Left renal cortex interstitium (tissue), 4 donors: ENCODE measurements at regions not wholly inside any gene's neighbourhood (a gene's known extent, or its start where the extent isn't known, plus 50 kb on each side); places are given as distances from the start of the nearest gene placed in this dataset.

ENCODE experiments used
- DNase-seq, 4 donors: peaks; one replicate each; pipeline ENCODE4 v3.0.0-alpha.2; 2013; ENCODE audit warnings: low read depth in 4 of 4, low spot score in 2 of 4, missing footprints in 1 of 4

DNA sequence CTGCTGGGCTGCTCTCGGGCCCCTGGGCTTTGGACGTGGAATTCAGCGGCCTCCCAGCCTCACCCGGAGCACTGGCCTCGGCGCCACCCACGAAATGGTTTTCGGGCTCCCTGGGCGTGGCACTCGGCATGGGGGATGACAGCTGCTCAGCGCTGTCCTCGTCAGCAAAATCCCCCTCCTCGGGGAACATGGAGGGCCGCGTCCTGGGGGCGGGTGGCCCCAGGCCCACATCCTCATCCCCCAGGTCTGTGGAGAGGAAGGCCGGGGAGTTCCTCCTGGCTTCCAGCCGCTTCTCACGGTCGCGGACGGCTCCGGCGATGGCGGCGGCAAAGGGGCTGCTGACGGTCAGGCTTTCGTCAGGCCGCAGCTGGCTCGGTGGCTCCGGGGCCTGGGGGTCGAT is 88.4 kb downstream of the CTTN start:
- DNase-seq: no peak

DNA sequence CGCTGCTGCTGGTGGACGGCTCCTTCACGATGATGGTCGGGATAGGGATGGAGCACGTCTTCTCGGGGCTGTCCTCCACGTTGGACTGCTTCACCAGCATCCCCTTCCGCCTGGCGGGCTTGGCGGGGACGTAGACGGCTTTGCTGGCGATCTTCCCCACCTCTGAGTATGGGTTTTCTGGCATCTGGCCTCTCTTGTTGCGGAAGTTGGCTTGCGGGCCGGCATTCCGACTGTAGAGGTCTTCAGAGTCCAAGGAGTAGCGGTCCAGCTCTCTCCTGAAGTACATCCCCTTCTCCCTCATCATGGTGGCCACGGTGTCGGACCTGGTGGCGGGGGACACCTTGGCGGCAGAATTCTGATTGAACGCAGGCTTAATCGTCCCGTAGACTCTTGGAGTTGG is 88.8 kb downstream of the CTTN start:
- no peak for DNase-seq

DNA sequence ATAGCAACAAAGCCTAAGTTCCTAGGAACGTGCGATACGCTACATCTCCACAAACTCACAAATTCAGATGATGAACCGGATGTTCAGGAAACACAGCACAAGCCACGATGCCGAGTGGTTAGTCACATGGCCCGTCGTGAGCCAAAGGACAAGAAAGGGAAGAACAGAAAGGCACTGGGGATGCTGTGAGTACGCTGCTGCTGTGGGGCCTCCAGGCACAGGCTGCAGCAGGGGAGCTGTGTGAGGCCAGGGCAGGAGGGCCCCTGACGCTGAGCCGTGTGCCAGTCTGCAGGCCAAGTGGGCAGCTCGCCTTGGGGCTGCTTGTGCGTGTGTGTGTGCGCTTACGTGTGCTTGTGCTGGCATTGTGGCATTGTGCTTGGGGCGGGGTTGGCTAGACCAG is 89.4 kb downstream of the CTTN start:
- no peak for DNase-seq

DNA sequence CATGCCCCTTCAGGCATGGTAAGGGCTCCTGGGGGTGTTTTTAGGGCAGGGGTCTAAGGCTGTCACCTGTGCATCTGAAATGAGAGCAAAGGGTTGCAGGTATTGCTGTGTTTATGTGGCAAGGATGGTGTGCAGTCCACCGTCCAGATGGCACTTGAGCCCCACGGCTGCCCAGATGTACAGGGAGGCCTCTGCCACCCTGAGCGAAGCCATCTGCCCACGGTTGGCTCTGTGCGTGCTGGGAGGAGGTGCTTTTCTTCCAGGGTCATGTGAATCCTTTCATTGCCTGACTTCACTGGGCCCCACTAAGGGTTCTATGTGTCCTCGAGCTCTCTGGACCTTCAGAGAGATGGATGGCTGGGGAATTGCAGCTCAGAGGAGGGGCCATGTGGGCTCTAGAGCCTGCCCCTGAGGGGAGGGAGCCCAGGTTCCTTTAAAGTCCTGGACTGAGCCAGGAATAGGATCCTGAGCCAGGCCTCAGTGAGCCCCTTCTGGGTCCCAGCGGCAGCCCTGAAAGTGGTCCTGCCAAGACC is 89.9 kb downstream of the CTTN start:
- no peak for DNase-seq

DNA sequence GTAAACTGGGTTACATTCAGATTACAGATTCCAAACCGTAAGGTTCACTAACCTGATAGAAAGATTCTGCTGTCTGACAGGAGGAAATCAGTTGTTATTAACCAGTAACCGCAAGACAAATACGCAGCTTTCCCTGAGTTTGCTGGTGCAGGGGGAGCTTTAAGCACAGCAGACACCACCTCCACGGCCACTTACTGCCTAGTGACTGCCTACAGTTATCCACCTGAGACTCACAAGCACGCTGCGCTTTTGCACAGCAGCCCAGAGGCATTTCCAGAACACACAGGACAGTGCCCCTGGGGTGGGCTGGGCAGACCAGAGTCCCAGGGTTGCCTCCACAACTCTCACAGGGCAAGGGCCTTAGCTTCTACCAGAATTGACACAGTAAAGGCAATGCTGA is 90.9 kb downstream of the CTTN start:
- no peak for DNase-seq

- no peak for DNase-seq
These were observed 91.9 kb downstream of the CTTN start for GRCh38 chr11:70490208-70490607.

DNA sequence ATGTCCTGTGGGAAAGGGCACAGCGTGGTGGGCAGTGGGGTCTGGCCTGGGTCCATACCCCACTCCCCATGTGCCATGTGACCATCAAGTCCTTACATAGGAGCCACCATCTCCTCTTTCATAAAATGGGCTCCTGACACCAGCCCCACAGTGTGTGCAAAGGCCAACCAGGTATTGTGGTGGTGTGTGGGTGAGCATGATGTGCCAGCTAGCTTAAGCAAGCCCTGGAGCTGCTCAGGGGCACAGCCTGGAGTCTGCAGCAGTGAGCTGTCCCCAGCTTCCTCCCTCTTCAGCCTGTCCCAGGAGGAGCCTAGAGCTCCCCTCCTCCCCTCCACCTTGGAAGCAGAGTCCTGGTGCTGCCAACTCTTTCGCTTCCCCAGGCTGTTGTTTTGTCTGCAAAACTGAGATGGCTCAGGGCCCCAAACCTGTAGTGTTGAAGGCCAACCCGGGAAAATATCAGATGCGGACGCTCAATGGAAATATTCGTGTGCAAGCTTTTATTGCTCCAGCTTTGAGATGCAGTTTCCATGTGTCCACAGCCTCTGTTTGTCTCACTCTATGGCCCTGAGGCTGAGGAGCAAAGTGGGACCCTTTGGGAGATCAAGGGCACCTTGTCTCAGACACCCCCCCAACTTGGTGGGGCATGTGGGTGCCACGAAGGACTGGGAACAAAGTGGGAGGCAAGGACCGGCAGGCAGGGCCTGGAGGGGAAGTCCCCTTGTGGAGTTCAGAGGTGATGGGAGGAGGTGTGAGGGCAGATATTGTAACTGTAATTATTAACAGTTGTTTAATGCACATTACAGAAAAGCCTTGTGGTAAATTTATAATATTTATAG is 92.6 kb downstream of the CTTN start:
- DNase-seq: no peak

DNA sequence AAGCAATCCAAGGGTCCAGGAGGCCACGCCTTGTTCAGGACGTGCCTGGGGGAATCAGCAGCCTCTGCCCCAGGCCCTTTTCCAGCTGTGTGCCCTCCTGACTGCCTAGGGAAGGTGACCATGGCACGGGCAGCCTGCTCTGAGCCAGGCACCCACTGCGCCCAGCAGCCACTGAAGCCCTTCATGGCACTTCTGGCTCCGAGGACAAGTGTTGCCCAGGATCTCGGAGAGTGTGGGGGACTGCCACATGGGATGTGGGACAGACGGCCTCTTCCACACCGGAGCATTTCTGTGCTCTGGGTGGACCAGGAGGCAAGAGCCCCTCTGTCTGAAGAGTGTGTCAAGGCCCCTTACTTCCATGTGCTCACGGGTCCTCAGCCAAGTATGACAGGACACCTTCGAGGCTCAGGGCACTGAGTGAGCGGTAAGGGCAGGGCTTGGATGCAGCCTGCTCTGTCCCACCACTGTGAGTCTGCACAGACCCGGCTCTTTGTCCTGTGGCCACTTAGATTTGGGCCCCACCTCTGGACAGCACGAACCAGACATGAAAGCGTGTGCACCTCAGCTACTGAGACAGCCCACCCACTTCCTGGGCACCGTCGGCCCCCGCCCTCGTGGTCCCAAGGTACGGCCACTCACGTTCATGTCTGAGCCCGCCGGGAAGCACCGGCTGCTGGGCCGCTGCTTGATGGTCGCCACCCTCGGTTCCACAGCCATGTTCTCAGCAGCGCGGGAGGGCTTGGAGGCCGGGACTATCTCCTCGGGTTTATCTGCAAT is 93.6 kb downstream of the CTTN start:
- no peak for DNase-seq

GRCh38 chr11:70493089-70493474 is 94.8 kb downstream of the CTTN start:
- DNase-seq: no peak

DNA sequence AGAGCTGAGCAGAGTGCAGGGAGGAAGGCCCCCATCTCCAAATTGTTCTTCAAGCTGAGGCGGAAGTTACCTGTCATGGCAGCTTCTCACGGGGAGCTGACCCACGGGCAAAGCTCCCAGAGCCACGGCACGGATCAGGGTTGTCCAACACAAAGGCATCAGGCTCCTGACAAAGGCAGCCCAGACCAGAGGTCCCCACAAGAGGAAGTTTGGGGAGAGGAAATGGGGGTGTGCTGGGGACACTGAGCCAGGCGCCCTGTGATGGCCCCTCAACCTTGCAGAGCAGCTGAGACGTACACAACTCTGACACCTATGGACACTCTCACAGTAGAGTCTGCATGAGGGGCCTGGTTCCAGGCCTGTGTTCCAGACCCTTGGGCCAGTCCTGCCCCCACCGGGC is 95.6 kb downstream of the CTTN start:
- DNase-seq: no peak

DNA sequence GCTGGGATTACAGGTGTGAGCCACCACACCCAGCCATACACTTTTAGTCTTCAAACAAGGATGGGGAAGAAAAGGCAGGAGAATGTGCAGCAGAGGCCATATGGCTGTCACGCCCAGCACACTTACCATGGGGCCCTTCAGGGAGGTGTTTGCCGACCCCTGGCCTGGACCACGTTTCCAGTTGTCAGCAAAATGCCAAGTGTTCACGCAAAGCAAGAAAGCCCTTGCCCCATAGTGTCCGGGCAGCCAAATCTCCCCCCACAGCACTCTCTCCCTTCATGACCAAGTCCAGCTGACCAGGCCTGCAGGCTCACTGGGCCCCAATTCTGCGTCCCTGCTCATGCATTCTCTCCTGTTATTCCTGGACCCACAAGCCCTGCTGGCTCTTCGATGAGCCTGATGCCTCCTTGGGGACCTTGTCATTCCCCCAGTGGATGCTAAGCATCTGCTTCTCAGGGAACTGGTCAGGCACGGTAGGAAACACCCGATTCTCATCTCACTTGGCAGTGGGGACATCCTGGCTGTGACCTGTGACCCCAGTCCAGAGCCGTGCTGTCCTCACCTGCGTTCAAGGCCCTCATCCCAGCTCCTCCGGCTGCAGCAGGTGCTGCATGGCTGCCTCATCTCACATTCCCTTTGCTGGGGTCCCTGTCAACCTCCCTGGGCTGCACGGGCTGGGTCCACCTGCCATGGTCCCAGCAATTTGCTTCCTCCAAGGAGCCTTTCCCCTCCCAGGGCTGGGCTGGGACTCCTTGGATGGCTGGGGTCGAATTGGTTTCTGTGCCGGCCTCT is 96.4 kb downstream of the CTTN start:
- no peak for DNase-seq

DNA sequence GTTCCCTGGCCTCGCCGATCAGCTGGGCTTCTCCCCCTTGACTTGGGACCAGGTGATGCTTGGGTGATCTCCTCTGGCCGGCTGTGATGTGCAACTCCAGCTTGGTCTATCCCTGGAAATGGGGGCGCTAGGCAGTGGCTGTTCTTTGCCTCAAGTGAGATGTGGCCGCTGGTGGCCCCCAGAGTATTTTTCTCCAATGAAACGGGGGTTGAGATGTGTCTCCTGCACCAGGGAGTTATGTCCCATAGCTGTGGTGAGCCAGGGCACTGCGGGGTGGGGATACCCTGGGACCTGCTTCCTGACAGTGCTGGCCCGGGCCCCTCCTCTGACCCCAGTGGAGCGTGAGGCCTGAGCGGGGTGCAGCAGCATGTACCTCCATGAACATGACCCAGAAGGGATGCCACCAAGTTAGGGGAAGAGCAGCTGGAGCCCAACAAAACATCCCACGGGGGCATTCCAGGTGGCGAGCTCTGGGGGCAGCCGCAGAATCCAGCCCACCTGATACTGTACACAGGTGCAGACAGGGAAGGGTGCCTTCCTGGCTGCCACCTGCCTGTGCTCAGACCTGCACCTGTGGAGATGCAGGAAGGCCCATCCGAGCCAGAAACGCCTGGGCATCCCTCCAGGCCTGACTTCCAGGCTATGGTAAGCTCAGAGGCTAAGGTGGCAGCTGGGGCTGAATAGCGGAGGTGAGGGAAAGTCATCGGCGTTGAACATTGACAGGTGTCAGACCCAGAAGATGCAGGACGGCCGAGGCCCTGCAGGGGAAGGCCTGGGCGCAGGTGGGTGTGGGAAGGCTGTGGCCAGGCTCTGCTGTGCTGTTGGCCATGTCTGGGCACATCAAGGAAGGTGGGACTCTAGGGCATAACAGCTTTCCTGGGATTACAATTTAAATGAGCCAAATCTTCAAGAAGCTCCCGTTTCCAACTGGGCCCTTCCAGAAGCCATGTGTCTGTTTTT is 97.3 kb downstream of the CTTN start:
- DNase-seq: no peak

DNA sequence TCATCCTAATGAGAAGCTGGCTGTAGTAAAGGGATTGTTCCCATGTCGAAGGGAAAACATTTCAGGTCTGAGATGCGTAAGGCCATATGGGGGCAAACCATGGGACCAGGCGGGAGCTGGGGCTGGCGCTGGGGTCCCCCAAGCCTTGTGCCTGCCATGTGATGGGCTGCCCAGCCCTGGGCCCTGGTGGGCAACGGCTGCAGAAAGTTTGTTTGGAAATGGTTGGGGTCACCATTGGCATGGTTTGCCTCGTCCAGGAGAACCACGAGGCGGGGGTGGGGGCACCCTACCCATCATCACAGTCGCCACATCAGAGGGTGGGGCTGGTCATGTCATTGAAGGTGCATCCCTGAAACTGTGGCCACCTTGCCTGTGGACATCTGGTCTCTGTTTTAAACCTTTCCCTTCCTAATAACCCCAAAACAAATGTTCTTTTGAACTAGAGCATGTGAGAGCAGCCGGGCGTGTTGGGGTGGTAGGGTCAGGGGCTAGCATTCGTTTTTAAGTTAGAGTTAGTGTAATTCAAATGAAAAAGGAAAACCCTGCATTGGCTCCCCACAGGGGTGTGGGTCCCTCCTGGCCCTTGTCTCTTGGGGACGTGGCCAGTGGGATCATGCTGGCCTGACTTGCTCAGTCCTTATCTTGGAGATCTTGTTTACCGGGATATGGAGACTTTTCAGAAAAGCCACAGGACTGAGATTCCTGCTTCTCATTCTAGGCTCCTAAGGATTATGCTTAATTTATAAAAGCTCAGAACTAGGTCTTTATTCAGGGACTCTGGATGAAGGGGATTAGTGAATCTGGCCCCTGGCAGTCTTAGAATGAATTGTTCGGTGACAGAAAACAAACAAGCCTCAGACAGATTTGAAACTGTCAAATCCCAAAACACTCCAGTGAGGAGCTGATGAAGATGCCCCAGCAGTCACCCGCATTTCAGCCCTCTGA is 98.5 kb downstream of the CTTN start:
- DNase-seq: no peak

DNA sequence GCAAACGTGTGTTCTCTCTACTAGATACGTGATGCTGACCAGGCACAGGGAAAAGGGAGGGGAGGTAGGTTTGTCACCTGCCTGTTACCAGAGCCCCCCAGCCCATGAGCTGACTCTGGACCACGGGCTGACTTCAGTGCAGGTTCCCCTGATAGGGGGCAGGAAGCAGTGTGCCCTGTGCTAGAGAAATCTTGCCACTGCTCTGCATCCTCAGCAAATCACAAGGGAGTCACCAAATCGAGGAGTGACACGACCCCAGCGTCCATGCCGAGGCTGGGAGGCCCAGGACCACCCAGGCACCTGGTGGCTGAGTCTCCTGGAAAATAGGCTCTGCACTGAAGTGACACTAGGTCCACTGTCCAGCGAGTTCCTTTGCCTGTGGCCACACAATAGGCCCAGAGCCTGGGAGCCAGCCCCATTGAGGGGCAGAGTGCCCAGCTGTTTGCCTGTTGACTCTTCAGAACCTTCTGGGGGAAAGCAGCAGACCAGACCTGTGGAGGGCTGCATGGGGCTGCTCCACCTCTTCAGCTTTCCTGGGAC is 99.3 kb downstream of the CTTN start:
- no peak for DNase-seq

DNA sequence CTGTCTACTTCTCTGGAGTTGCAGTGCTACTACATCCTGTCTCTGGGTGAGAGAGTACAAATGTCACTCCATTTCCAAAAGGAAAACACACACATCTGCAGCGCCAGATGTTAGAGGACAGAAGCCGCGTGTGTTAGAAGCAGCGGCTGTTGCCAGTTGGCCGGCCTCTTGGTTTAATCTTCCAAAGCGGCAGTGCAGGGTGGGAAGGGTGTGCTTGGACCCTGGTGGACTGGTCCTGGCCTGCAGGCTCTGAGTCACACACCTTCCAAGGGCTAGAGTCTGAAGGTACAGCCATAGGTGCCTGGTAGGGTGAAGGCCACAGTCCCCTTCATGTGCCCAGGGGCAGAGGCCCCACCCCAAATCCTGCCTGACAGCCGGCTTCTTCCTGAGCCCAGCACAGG is 99.8 kb downstream of the CTTN start:
- no peak for DNase-seq

DNA sequence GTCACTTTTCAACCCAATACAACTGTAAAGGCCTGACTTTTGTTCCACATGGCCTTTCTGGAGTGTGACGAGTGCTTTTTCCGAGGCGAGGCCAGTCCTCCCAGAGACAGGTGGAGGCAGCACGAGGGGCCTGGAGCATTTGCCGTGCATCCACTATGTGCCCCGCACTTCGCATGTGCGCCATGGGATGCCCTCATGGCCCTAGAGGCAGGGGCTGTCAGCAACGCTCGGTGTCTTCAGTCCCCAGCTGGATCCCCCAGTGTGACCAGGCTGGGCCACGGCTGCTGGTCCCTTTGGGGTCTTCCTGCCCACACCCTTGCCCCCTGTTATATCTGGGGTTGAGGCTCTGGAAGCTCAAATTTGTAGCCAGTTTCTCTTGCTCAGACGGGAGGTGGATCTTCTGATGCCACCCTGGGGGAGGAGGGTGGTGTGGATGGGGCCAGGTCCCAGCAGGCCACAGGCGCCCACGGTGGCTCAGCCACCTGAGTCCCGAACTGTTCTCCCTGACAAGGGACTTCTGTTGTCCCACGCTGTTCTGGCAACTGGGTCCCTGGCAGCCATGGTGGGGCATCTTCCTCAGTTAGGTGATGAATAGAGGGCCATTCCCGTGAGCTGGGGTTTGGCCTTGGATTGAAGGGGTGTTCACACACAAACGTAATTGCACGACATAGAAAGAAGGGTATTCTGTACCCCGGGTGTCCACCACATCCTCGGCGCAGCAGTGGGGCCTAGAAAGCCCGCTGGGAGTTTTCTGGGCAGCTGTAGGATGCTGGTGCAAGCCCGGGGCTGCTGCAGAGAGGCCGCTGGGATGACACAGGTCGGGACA is 100.9 kb downstream of the CTTN start:
- DNase-seq: no peak

- no peak for DNase-seq
These were observed 101.9 kb downstream of the CTTN start for GRCh38 chr11:70500076-70500847.
